HepG2 (cell line): ENCODE measurements at regions not wholly inside any gene's neighbourhood (a gene's known extent, or its start where the extent isn't known, plus 50 kb on each side); places are given as distances from the start of the nearest gene placed in this dataset.

ENCODE experiments used
- ATAC-seq: fragments of 200-7000 bp; cut with Tn5 transposase; 3 replicates; pipeline ENCODE4 v1.9.1; 2020; ENCODE audit warnings: mild to moderate bottlenecking, moderate library complexity
- BruUV-seq: library from RNA; stranded (reverse); fragments of 400-500 nt; replicated peaks from 2 replicates; lab custom pipeline; 2021; lab: Mats Ljungman, UMichigan
- CTCF ChIA-PET: fragments of 300-600 bp; formaldehyde crosslinking; extraction: SDS; loops from one replicate; lab custom pipeline; 2021; ENCODE audit warnings: low total read pairs, inconsistent platforms, low intra/inter-chr PET ratio; lab: Yijun Ruan, JAX
- POLR2A ChIA-PET: fragments of 350-600 bp; sonication (Branson Sonifier 250); formaldehyde crosslinking; loops from one replicate; lab custom pipeline; 2020; ENCODE audit warnings: antibody characterized with exemption, inconsistent platforms; lab: Yijun Ruan, JAX
- DNase-seq: peaks from one replicate; pipeline ENCODE4 v3.0.0-alpha.2; 2015; ENCODE audit warnings: low spot score
- FAIRE-seq: peaks from 3 replicates; lab custom pipeline; 2011; peaks lifted over from hg19 to GRCh38; lab: Jason Lieb, UNC
- H2AFZ ChIP-seq: one replicate; pipeline ENCODE4 v1.6.1; 2011; ENCODE audit warnings: low read length, inconsistent platforms
- H3K27ac ChIP-seq: fragments of 300-600 bp; 3 replicates; pipeline ENCODE4 v1.8.0; 2011; ENCODE audit warnings: mixed run types, mild to moderate bottlenecking, mixed read lengths, low read length, inconsistent platforms; ENCODE audit not compliant: insufficient read depth; ENCODE audit errors: extremely low read length
- H3K27me3 ChIP-seq, 2 experiments: fragments of 200-600 bp in 1 of 2; 2 replicates in 1 of 2; 3 replicates in 1 of 2; pipeline versions ENCODE4 v1.6.0 to v1.8.0; 2011; ENCODE audit warnings: low read length in 2 of 2, mild to moderate bottlenecking in 2 of 2, moderate library complexity in 2 of 2, inconsistent platforms in 1 of 2; ENCODE audit not compliant: insufficient read depth in 2 of 2, control insufficient read depth in 1 of 2
- H3K36me3 ChIP-seq, 2 experiments: fragments of 200-600 bp in 1 of 2; replicated peaks in 1 of 2; 2 replicates in 1 of 2; 3 replicates in 1 of 2; pipeline versions ENCODE4 v1.5.1 to v1.8.0; 2011; ENCODE audit warnings: low read length in 2 of 2, inconsistent platforms in 1 of 2; ENCODE audit not compliant: insufficient read depth in 2 of 2, control insufficient read depth in 1 of 2
- H3K4me1 ChIP-seq: 2 replicates; pipeline ENCODE4 v1.5.1; 2012; ENCODE audit warnings: low read length, inconsistent platforms; ENCODE audit not compliant: insufficient read depth
- H3K4me2 ChIP-seq: 2 replicates; pipeline ENCODE4 v1.6.0; 2011; ENCODE audit warnings: low read depth, low read length, inconsistent platforms
- H3K4me3 ChIP-seq, 3 experiments: fragments of 200-600 bp in 1 of 3; sonication (generic), shearing (Covaris generic) in 1 of 3; replicated peaks in 1 of 3; 2 replicates each; pipeline ENCODE4 v1.5.1; 2011 to 2016; ENCODE audit warnings: low read length in 3 of 3, inconsistent platforms in 2 of 3, low read depth in 2 of 3, mild to moderate bottlenecking in 2 of 3, control low read depth in 1 of 3, mixed read lengths in 1 of 3; ENCODE audit not compliant: insufficient read depth in 1 of 3
- H3K79me2 ChIP-seq: one replicate; pipeline ENCODE4 v1.6.1; 2011; ENCODE audit warnings: low read length, inconsistent platforms; ENCODE audit not compliant: insufficient read depth
- H3K9ac ChIP-seq: 2 replicates; pipeline ENCODE4 v1.6.0; 2011; ENCODE audit warnings: mild to moderate bottlenecking, low read depth, low read length, inconsistent platforms; ENCODE audit not compliant: insufficient read depth
- H3K9me3 ChIP-seq: 2 replicates; pipeline ENCODE4 v1.5.1; 2012; ENCODE audit warnings: mild to moderate bottlenecking, low read length
- H4K20me1 ChIP-seq: 2 replicates; pipeline ENCODE4 v1.6.0; 2011; ENCODE audit warnings: inconsistent platforms, mild to moderate bottlenecking, low read length, moderate library complexity; ENCODE audit not compliant: insufficient read depth
- CSRNP1 ChIP-seq: sonication (generic); formaldehyde crosslinking; IDR thresholded peaks from 2 replicates; pipeline ENCODE4 v1.8.1; 2023; ENCODE audit warnings: mild to moderate bottlenecking, missing genetic modification reagents
- DBP ChIP-seq: sonication (generic); formaldehyde crosslinking; IDR thresholded peaks from 2 replicates; pipeline ENCODE4 v1.4.0; 2020; ENCODE audit warnings: missing genetic modification reagents; ENCODE audit errors: not compliant biosample characterization
- EHMT2 ChIP-seq: fragments of 200-600 bp; sonication (generic); IDR thresholded peaks from 2 replicates; pipeline ENCODE4 v1.7.0; 2017; ENCODE audit warnings: antibody characterized with exemption, low read depth, low read length, borderline replicate concordance
- NFE2 ChIP-seq: sonication (generic); formaldehyde crosslinking; IDR thresholded peaks from 2 replicates; pipeline ENCODE4 v1.4.0; 2020; ENCODE audit warnings: missing genetic modification reagents
- NFE2L2 ChIP-seq: fragments of 150-350 bp; IDR thresholded peaks from 2 replicates; pipeline ENCODE4 v1.6.1; 2014; ENCODE audit warnings: low read length
- ZSCAN29 ChIP-seq: sonication (generic); formaldehyde crosslinking; conservative IDR thresholded peaks from 2 replicates; pipeline ENCODE4 v1.4.0; 2020; ENCODE audit warnings: mild to moderate bottlenecking, missing genetic modification reagents
- WGBS: methylation state at CpG from one replicate; pipeline ENCODE4 v1.1.6; 2017; ENCODE audit warnings: low lambda C conversion rate; 5-methylcytosine and 5-hydroxymethylcytosine counted together
- in situ Hi-C: cut with HindIII; loops from 2 replicates; pipeline ENCODE4 v1.10.0; 2017; ENCODE audit warnings: low pct_unique_long_range_greater_than_20kb; ENCODE audit not compliant: extremely low pct_ligation_motif_present
- intact Hi-C: fragments of 100-400 bp; cut with micrococcal nuclease; formaldehyde crosslinking; loops from one replicate; pipeline ENCODE4 v1.10.0; 2022; ENCODE audit not compliant: unreplicated experiment

- TF ChIP-seq DBP (CRISPR knock-in tag) (no peak), CSRNP1 (CRISPR knock-in tag) (no peak)
Observed at GRCh38 chr3:152905631-152906030, 70.7 kb downstream of the P2RY1 start (continued).

- FAIRE-seq (no peak), DNase-seq (no peak)
- POLR2A ChIA-PET = no interaction called here
Observed at GRCh38 chr3:152909180-152909883, 74.4 kb downstream of the P2RY1 start.

More at GRCh38 chr3:152909180-152909883, 74.4 kb downstream of the P2RY1 start:
- Histone ChIP-seq H3K36me3 (no peaks in the 10 kb centered on the region), H3K27me3 (no peaks in the 10 kb centered on the region), H3K79me2 (no peaks in the 10 kb centered on the region), H3K9ac (no peak overlapping the region), H3K4me1 (no peaks in the 10 kb centered on the region), H3K4me3 (no peak overlapping the region), H4K20me1 (no peaks in the 10 kb centered on the region), H2AFZ (no peak overlapping the region), H3K4me2 (no peak overlapping the region), H3K9me3 (no peaks in the 10 kb centered on the region), H3K27ac (no peak overlapping the region)
- CTCF ChIA-PET = no interaction called here
- no peak for ATAC-seq
- WGBS = 6% methylated on average over 2 of the region's 2 CpGs
- in situ Hi-C loops = no loop called here
- no TSS peak for BruUV-seq
- intact Hi-C loops = no loop called here
- TF ChIP-seq NFE2L2 (peak; percentile 58), NFE2 (peak; percentile 60; the same call in 1 of the 2 replicates), ZSCAN29 (CRISPR knock-in tag) (no peak), EHMT2 (no peak)
